RWPE1 (cell line): ENCODE measurements at regions not wholly inside any gene's neighbourhood (a gene's known extent, or its start where the extent isn't known, plus 50 kb on each side); places are given as distances from the start of the nearest gene placed in this dataset.

Source experiments
- CTCF ChIA-PET: fragments of 350-600 bp; sonication (Branson Sonifier 250); formaldehyde crosslinking; extraction: SDS; loops from one replicate; lab custom pipeline; 2021; lab: Yijun Ruan, JAX
- POLR2A ChIA-PET: fragments of 400-600 bp; formaldehyde crosslinking; extraction: SDS; loops from one replicate; lab custom pipeline; 2020; ENCODE audit warnings: antibody characterized with exemption; ENCODE audit not compliant: low non-redundant PET; lab: Yijun Ruan, JAX
- DNase-seq: peaks from one replicate; pipeline ENCODE4 v3.0.0; 2012; ENCODE audit warnings: low spot score
- H3K27ac ChIP-seq: fragments of 450-650 bp; 2 replicates; pipeline ENCODE4 v1.5.1; 2017
- CTCF ChIP-seq: fragments of 450-650 bp; conservative IDR thresholded peaks from 2 replicates; pipeline ENCODE4 v1.5.1; 2017; ENCODE audit warnings: low read depth, mild to moderate bottlenecking

- CTCF ChIA-PET = interaction anchor here (0.6 to 1.1 kb wide), 4 partner anchors 21 to 360 kb away, joined by 3 to 8 read pairs (median 4); no protein-coding TSS in a partner anchor
- POLR2A ChIA-PET = interaction anchor here (1.1 to 1.2 kb wide), 2 partner anchors 11 to 41 kb away, joined by 3 to 6 read pairs; no protein-coding TSS in a partner anchor
- H3K27ac ChIP-seq = peak overlapping the region; percentile 98
- TF ChIP-seq CTCF = no peak
- peak; percentile 62 for DNase-seq
These were observed 70.4 kb upstream of the PTPN1 start for GRCh38 chr20:50439539-50440453.

GRCh38 chr20:50442512-50442911, 67.7 kb upstream of the PTPN1 start:
- no peak for TF ChIP-seq CTCF
- H3K27ac ChIP-seq = no peak overlapping the region; the same call in 1 of the 2 replicates
- CTCF ChIA-PET = no interaction called here
- DNase-seq = no peak
- POLR2A ChIA-PET = no interaction called here

GRCh38 chr20:50445354-50446151, 64.6 kb upstream of the PTPN1 start:
- ChIA-PET POLR2A (interaction anchor here (0.6 kb wide), 1 partner anchor 129 kb away, joined by 5 read pairs; no protein-coding TSS in a partner anchor), CTCF (interaction anchor here (0.6 kb wide), 2 partner anchors 325 to 348 kb away, joined by 3 to 7 read pairs; no protein-coding TSS in a partner anchor)
- TF ChIP-seq CTCF = no peak
- H3K27ac ChIP-seq = no peak overlapping the region
- no peak for DNase-seq

DNA sequence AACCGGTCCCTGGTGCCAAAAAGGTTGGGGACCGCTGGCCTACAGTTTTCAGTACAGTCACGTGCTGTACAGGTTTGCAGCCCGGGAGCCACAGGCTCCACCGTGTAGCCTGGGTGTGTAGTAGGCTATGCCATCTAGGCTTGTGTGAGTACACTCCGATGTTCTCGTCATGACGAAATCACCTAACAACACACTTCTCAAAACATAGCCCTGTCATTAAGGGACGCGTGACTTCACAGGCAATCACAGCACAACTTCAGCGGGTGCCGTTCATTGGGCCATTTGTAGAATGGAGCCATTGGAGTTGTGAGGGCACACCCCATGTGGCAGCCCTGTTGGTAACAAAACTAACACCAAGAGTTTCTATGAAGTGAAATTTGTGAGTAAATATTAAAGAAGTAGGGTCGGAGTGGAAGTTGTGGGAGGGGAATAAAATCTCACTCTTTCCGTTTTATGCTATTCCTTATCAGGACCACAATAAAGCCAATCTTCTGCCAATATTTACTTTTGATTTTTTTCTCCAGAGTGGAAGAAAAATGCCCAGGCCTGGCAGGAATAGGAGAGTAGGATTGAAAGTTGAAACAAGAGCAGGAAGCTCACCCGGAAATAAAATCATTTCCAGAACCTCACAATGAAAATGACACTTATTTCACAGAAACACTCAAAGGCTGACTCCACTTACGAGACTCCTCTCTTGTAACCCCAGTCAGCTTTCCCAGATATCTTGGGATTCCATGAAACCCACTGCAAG, 63.7 kb upstream of the PTPN1 start:
- POLR2A ChIA-PET = interaction anchor here (0.6 kb wide), 1 partner anchor 128 kb away, joined by 5 read pairs; no protein-coding TSS in a partner anchor
- CTCF ChIA-PET = no interaction called here
- H3K27ac ChIP-seq = peak overlapping the region; percentile 40
- no peak for DNase-seq
- TF ChIP-seq CTCF = no peak

DNA sequence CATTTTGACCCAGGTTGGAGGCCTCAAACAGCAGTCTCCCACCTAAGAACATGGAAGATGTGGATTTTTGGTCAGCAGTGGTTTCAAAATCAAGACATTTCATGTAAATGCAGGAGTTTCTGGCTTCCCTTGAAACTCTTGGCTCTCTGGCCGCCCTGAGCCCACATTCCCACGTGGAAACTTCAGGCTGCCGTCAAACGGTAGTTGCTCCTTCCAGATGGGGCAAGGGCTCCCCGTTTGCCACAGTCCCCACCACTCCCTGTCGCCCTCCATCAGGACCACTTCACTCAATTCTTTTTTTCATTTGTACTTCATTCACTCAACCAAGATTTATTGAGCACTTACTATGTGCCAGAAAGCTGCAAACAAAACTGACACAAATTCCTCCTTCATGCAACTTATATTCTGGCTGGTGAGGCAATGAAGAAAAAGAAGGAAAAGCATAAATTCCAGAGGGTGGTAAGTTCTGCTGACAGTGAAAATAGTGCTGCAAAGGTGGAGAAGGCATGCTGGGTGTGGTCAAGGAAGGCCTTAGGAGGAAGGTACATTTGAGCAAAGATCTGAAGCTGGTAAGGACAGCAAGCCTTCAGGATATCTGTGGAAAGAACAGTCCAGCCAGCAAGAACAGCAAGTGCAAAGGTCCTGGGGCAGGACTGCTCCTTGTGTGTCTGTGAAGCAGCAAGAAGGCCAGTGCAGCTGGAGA, 62.9 kb upstream of the PTPN1 start:
- TF ChIP-seq CTCF = no peak
- DNase-seq = no peak
- ChIA-PET CTCF (interaction anchor here (1.4 kb wide), 1 partner anchor 13 kb away, joined by 7 read pairs; no protein-coding TSS in a partner anchor), POLR2A (no interaction called here)
- H3K27ac ChIP-seq = peak overlapping the region; percentile 39
